ENCODE measurements at regions not wholly inside any gene's neighbourhood (a gene's known extent, or its start where the extent isn't known, plus 50 kb on each side); places are given as distances from the start of the nearest gene placed in this dataset.

DNA sequence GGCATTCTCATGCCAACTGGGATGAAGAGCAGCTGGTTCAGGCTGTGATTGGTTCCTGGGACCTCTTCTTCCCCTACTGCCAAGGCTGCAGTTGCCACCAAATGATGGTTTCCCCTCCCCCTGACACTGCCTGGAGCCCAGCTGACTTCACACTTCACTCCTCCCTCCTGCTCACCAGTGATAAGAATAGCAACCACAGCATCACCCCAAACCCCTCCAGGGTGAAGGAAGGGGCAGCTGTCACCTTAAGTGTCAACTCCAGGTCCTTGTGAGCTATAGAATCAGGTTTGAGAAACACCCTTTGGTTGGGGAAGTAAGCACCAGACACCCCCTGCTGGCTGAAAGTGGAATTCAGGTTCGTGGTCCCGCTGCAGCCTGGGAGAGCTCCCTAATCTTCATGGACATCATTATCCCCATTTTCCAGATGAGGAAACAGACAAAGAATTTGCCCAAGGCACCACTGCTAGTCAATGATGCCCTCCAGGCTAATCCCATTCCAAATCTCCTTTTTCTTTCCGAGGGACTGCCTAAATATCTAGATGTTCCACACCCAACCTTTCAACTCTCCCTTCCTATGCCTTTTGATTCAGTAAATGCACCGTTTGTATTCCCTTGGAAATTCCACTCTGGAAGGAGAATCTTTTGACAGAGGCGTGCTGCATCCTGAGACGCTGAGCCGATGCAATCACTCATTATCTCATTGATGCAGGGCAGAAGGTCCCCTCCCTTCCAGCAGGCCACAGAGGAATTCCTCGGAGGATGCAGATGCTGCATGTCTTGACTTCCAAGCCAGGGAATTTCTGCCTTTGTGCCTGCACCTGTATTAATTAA is 50.6 kb upstream of the UQCRFS1 start:
- peak in 1 of 2 experiments; percentile 20 for DNase-seq

DNA sequence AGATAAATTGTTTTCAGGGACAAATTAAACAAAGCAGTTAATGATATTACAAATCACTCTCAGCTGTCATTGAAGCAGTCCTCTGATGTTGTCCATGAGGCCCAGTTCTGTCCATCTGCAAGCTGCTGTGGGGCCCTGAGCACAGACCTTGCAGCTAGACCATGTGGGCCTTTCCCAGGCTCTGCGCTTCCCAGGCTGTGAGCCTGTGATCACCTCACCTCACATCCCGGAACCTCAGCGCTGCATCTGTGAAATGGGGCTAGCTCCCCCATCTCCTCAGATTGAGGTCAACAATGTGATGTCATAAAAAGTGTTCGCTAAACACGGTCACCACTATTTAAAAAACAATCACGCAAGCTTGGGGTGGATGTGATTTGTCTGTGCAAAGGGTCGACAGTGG is 51.9 kb upstream of the UQCRFS1 start:
- no peak for DNase-seq

DNA sequence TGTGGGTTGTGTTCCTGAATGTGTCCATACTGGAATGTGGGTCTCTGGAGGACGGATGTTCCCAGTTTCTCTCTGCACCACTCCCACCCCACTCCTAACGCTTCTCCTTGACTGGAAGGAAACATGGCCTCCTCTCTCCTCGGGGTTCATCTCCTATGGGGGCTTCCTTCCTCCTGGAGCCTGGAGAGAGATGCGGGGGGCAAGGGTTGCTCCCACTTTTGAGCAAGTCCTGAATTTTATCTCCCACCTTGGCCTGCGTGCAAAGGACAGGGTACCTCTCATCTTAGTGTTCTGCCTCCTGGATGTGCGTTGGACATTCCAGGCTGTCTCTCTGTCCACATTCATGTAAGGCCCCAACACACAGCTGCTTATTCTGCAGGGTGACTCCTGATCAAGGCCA is 52.5 kb upstream of the UQCRFS1 start:
- DNase-seq: no peak

DNA sequence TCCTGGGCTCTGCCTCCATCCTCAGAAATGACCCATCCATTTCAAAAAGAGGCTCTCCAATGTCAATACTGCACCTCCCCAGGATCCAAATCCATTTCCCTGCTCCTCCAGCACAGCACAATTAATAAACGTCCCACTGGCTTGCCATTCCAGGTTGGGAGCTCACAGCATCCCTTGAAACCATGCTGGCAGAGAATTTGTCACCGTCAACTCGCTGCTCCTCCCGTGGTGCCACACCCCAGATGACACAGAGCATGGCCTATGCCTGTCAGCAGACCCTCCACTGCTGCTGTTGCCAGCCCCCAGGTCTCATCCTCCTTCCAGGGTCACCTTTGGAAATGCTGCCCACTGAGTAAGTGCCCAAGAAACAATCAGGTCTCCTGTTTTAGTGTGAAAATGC is 53.0 kb upstream of the UQCRFS1 start:
- no peak for DNase-seq

DNA sequence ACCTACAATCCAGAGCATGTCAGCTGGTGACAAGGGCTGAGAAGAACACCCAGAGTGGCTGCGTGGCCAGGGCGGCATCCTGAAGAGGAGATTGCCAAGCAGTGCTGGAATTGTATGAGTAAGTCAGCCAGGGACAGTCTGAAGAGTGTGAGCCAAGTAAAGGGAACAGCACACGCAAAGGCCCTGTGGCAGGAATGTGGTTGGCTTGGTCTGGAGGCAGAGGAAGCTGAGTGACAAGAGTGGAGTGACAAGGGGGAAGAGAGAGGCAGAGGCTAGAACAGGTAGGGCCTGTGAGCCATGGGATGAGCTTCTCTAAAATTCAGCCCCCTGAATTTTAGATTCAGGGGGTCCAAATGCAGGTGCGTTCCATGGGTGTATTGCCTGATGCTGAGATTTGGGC is 53.7 kb upstream of the UQCRFS1 start:
- no peak for DNase-seq

DNA sequence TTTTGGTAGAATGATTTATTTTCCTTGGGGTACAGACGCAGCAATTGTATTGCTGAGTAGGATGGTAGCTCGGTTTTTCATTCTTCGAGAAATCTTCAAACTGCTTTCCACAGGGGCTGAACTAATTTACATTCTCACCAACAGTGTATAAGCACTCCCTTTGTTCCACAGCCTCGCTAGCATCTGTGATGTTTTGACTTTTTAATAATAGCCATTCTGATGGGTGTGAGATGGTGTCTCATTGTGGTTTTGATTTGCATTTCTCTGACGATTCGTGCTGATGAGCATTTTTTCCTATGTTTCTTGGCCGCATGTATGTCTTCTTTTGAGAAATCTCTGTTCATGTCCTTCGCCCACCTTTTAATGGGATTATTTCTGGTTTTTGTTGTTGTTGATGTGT is 54.8 kb upstream of the UQCRFS1 start:
- DNase-seq: no peak

DNA sequence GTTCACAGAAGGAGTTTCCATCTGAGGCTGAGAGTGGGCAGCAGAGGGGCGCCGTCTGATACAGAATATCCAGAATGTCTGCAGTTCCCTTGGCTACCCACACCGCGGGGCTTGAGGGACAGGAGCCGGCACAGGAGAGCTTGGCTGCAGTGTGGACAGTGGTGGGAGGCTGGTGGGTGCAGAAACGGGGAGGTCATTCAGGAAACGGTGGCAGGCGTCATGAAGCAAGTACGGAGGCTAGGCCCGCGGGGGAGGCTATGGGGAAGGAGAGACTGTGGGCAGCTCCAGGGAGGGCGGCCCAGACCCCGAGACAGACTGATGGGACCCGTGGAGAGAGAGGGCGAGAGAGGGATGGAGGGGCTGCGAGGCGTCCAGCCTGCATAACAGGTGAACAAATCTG is 55.2 kb upstream of the UQCRFS1 start:
- no peak for DNase-seq

DNA sequence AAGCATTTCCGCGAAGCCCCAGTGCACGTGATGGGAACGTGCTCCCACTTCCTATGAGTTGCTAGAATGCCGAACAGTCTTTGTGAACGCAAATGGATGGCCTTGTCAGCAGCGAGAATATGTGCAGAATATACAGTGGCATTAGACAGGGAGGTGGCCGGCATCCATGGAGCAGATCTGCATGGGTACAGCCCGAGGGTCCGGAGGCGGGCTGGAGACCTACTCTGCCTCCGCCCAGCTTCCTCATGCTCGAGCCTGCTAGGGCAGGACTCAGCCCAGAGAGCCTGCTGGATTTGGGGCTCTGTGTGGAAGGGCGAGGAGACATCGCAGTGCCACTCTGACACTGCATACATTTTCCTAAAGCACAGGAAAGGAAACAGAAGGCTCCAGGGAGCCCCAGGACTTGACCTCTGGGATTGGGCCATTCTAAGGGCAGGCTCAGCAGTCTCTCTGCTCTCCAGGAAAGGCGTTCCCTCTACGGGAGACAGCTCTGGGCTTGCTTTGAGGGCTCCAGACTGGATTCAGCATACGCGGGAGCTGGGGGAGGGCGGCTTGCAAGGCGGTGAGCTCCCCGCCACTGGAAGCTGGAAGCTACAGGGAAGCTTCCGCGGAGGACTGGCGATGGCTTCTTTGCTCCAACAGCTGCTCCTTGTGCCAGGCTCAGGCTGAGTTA is 55.9 kb upstream of the UQCRFS1 start:
- no peak for DNase-seq

DNA sequence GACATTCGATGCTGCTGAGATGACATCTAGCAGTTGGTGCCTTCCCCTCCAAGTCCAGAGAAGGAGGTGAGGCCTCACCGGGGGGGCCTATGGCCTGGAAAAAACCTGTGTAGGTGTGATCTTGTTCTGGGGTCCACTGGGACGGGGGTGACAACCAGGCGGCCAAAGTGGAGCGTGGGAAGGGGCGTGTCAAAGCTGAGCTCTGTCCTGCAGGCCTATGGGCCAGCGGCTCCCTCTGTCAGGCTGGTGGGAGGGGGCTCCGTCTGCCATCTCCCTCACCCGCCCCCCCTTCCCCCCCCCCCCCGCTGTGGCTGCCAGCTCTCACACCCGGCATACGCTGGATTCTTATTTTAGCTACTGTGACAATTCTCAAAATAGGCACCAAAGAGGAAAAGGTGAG is 56.7 kb upstream of the UQCRFS1 start:
- no peak for DNase-seq

DNA sequence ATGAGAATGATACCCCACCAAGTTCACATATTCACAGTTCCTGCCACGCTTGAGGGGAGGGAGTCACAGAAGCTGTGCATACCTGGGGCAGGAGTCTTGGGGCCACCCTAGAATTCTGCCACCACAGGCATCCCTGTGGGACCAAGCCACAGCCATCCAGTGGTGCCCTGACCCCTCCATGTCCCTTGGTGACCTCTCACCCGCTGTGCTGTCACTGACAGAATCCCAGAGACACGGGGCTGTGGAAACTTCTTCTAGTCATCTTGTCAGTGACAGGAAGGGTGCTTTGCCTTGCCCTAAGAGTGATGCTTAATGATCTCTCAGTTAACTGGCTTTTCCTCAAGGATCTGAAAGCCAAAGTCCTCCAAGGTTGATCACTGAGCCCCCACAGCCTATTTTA is 58.4 kb upstream of the UQCRFS1 start:
- DNase-seq: no peak

DNA sequence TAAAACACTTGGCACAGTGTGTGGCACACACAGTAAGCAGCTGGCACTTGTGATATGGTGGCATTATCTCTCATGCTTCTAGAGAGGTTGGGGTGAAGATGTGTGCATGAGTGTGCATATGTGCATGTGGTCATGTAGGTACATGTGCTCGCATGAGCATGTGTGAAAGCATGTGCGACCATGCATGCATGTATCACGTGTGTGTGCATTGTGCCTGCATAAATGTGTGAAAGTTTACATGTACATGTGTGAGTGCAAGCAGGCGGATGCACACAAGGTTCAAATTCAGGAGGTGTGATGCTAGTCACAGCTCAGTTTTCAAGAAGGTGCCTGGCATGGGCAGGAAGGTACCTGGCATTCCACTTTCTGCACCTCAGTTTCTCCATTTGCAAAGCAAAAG is 59.0 kb upstream of the UQCRFS1 start:
- DNase-seq: no peak

DNA sequence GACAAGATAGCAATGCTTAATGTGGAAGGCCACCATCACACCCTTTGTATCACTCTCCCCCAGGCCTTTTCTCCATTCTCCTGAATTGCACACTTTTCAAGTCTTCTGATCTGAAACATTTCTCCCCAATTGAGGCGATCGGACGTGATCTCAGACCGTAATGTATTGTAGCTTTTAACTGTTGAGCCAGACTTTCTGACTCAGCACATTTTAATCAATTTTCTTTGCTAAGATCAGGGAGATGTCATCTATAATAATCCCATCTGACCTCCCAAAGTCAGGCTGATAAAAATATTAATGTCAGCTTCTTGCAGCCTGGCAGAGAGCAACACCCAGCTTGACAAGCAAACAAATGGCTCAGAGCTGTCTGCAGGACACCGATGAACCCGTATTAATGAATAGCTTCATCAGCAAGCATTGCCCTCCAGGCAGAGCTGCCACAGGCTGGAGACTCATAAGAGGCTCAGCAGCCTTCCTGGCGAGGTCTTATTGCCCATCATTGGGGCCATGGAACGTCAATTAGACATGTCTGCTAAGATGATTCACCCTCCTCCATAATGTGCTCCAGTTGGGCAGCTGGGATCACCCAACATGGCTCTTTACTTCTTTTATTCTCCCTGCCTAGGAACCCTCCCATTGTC is 60.2 kb upstream of the UQCRFS1 start:
- DNase-seq: no peak

DNA sequence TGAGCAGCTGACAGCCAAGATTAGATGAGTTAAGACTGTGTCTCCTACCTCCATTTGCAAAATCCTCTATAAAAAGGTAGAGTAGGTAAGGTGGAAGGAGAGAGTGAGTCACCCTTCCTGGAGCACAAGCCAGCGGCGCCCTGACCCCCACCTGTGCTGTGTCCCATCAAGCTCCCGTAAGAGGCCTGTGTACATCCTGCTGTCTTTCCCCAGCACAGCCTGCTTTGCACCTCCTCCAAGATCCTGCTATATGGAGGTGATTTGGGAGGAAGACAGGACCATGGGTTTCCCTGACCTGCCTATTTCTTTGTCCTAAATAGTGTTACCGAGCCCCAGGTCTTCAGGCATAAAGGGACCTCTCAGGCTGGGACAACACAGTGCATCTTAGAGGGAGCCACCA is 62.3 kb upstream of the UQCRFS1 start:
- no peak for DNase-seq

DNA sequence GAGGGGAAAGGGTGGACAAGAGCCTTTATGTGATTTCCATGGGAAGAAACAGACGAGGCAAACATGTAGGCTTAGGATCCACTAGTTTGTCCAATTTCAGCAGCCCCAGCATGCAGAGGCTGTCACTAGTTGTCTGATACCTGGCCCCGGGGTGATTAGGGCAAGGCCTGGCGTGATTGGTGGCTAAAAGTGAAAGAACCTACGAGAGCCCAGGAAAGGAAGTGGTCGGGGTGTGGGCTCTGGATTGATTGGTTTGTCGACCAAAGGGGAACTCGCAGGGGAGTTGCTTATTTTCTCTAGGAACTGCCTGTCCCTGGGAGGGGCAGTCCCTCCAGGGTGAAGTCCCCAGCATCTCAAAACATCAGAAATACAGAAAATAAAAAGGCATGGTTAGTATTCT is 64.2 kb upstream of the UQCRFS1 start:
- no peak for DNase-seq

DNA sequence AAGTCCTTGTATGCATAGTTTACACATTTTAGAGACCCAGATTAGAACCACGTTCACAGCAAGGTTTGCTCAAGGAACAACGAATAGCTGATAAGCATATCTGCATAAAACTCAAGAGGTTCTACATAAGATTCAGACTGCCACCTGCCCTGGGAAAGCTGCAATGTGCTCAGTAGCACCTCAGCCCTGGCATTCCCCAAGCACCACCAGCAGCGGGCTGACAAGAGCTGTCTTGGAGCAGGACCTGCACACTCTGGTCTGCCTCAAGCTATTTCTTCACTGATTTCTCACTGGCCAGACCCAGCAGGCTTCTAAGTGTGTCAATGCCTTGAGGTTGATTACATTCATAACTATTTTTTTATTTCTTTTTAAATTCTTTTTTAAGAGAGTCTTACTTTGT is 65.8 kb upstream of the UQCRFS1 start:
- DNase-seq: no peak

DNA sequence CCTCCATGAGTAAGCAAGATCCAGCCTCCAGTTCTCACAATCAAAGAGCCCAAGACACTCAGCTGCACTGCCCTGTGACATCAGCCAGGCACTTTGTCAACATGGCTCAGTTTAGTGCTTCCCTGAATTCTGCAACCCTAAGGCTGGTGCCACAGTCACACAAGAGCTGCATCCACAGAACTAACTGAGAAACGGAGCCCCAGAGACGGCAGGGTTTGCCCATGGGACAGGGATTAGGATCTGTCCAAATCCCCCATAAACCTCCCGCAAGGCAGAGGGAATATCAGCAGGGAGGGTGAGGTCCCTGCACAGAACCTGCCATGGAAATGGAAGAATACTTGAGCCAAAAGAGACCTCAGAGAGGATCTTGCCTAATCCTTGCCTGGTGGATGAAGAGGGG is 70.4 kb upstream of the UQCRFS1 start:
- no peak for DNase-seq

DNA sequence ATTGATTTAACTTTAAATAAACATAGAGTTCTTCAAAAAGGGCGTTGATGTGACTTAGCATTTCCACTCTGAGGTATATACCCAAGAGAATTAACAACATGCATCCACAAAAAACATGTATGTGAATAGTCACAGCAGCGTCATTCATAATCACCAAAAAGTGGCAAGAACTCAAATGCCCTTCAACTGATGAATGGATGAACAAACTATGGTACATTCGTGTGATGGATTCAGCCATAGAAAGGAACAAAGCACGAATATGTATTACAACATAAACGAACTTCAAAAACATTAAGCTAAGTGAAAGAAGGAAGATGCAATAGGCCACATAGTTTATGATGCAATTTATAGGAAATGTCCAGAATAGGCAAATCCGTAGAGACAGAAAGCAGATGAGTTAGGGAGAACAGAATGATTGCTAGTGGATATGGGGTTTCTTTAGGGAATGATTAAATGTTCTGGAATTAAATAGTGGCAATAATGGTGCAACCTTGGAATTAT is 72.3 kb upstream of the UQCRFS1 start:
- DNase-seq: no peak

DNA sequence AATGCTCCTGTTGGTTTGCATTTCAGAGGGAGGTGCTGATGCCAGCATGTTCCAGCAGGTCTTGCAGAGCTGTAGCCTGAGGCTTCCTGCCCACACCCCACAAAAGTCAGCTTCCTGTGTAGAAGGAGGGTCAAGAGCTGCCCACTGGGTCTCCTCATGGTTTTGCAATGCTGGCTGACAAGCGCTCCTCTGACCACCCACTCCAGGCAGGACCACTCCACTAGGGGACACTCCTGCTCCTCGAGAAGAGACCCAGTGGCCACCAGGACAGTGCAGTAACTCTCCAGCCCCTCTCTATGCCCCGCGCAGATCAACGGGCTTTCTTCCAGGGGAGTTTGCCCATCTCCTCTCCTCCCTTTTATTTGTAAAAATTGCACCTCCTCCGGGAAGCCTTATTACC is 72.9 kb upstream of the UQCRFS1 start:
- DNase-seq: no peak

DNA sequence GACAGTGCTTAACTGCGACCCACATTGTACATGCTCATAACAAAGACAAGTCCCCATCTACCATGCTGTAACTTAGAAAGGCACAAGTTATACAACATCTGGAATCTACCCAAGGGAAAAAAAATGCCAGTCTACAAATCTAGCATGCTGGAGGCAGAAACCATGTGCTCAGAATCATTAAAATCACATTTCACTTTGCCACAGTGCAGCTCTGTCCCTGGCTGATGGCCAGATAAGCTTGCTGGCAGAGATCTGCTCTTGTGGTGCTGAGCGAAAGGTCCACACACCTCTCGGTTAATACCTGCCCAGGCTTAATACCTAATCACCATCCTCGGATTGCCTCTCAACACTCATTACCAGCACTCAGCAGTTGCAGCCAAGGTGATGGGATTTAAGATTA is 74.1 kb upstream of the UQCRFS1 start:
- no peak for DNase-seq

DNA sequence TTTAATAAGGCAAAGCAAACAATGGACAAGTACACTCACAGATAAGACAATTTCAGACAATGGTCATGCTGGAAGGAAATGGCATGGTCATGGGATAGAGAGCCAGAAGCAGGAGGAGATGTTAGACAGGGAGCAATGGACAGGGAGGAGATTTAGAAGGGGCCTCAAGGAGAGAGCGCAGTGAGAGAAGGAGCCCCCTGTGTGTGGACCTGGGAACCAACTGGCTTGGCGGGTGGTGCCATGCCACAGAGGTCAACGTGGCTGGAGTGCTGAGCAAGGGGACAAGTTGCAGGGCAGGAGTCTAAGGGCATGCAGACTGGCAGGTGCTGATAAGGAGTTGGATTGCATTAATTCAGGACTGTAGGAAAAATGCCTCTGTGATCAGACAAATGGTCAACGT is 75.3 kb upstream of the UQCRFS1 start:
- no peak for DNase-seq

DNA sequence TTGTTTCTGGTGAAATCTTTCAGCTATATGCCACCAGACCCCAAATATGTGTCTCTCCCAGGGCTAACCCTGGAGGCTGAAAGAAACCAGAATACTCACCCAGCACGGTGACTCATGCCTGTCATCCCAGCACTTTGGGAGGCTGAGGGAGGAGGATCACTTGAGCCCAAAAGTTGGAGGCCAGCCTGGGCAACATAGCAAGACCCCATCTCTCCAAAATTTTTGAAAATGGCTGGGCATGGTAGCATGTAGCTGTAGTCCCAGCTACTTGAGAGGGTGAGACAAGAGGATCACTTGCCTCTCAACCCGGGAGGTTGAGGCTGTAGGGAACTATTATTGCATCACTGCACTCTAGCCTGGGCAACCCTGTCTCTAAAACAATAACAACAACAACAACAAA is 76.1 kb upstream of the UQCRFS1 start:
- DNase-seq: no peak

DNA sequence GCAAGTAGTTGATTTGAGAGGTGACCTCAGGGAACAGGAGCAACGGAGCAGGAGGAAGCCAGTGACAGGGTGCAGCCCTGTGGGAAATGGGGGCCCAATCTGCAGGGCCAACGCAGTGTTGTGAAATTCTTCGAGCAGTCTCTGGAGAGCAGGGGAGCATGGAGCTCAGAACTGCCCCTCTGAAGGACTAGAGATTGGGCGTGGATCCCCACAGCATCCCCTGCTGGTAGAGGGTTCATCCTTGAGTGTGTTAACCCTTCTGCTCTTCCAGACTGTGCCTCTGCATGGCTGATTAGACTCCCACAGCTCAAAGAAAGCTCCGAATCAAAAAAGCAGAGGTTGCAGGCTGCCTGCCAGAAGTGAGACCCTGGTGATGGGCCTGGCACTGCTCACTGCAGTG is 77.9 kb upstream of the UQCRFS1 start:
- DNase-seq: no peak

DNA sequence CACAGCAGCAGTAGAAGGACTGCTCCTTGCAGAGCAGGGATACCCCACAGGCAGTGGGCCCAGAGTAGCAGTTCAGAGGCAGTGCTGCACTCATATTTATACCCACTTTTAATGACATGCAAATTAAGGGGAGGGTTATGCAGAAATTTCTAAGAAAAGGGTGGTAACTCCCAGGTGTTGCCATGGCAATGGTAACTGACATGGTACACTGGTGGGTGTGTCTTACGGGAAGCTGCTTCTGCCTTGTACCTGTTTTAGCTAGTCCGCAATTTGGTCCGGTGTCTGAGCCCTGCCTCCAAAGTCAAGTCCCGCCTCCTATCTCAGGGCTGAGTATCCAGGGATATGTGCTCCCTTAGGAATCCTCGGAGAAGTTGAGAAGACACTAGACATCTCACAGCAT is 79.2 kb upstream of the UQCRFS1 start:
- DNase-seq: no peak

DNA sequence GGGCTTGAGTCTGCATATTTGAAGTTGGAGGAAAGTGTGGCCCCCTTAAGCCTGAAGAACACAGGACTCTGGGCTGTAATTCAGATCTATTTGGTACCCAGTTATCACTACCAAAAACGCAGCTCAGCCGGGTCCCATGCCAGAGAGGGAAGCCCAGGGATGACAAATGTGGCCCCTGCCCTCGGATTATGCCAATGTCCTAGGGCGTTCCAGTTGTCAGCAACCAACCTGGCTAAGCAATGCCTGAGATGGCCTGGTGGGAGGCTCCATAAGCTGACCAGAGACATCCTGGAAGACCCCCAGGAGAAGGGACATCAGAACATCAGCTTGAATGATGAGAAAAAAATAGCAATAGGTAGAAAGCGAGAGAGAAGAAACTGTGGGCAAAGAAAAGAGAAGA is 79.6 kb upstream of the UQCRFS1 start:
- DNase-seq: no peak
